Bronchial epithelial cell (primary cell): ENCODE measurements at regions not wholly inside any gene's neighbourhood (a gene's known extent, or its start where the extent isn't known, plus 50 kb on each side); places are given as distances from the start of the nearest gene placed in this dataset.
"Not testable (repeated sequence)": the region's sequence is repeated elsewhere in the genome, so short reads cannot be mapped to it uniquely, and the experiment has no call there.

Experiments
- DNase-seq: peaks from one replicate; pipeline ENCODE4 v3.0.0-alpha.2; 2010; ENCODE audit warnings: low read depth
- FAIRE-seq: peaks from 2 replicates; lab custom pipeline; 2011; peaks lifted over from hg19 to GRCh38; lab: Jason Lieb, UNC
- H3K27me3 ChIP-seq: 2 replicates; pipeline ENCODE4 v1.5.1; 2011; ENCODE audit warnings: low read length; ENCODE audit not compliant: control insufficient read depth, insufficient read depth
- H3K36me3 ChIP-seq: 2 replicates; pipeline ENCODE4 v1.5.1; 2011; ENCODE audit warnings: low read length; ENCODE audit not compliant: control insufficient read depth, insufficient read depth
- H3K4me3 ChIP-seq: 2 replicates; pipeline ENCODE4 v1.5.1; 2011; ENCODE audit warnings: mild to moderate bottlenecking, low read depth, low read length, control low read depth
- CTCF ChIP-seq: IDR thresholded peaks from 2 replicates; pipeline ENCODE4 v1.5.1; 2011; ENCODE audit warnings: mild to moderate bottlenecking, moderate library complexity, low read length, control low read depth, inconsistent platforms; ENCODE audit not compliant: insufficient read depth, severe bottlenecking

GRCh38 chr1:121458291-121459048, 273.7 kb downstream of the SRGAP2C start:
- TF ChIP-seq CTCF: no peak
- Histone ChIP-seq H3K27me3 (no peaks in the 10 kb centered on the region), H3K4me3 (no peak overlapping the region), H3K36me3 (no peaks in the 10 kb centered on the region)
- FAIRE-seq (no peak), DNase-seq (no peak)

- FAIRE-seq (no peak), DNase-seq (no peak)
- no peaks in the 10 kb centered on the region for H3K36me3 ChIP-seq
- TF ChIP-seq CTCF: no peak
- no peak overlapping the region for H3K4me3 ChIP-seq
- H3K27me3 ChIP-seq: no peaks in the 10 kb centered on the region
These were observed 274.5 kb downstream of the SRGAP2C start for GRCh38 chr1:121459235-121459634.

GRCh38 chr1:121469395-121469794, 284.6 kb downstream of the SRGAP2C start:
- not testable (repeated sequence) for DNase-seq, H3K4me3 ChIP-seq, H3K36me3 ChIP-seq, H3K27me3 ChIP-seq
- FAIRE-seq: peak; percentile 13

GRCh38 chr1:121470401-121470800, 285.6 kb downstream of the SRGAP2C start:
- not testable (repeated sequence) for H3K27me3 ChIP-seq, H3K36me3 ChIP-seq, DNase-seq, FAIRE-seq, H3K4me3 ChIP-seq

- no peaks in the 10 kb centered on the region for H3K36me3 ChIP-seq
- H3K27me3 ChIP-seq: no peaks in the 10 kb centered on the region
- TF ChIP-seq CTCF: no peak
- FAIRE-seq (no peak), DNase-seq (no peak)
- H3K4me3 ChIP-seq: no peak overlapping the region
These were observed 286.7 kb downstream of the SRGAP2C start for GRCh38 chr1:121471523-121471922.

GRCh38 chr1:121472017-121472416, 287.2 kb downstream of the SRGAP2C start:
- Histone ChIP-seq H3K36me3 (no peaks in the 10 kb centered on the region), H3K4me3 (no peak overlapping the region), H3K27me3 (no peaks in the 10 kb centered on the region)
- no peak for TF ChIP-seq CTCF
- FAIRE-seq (no peak), DNase-seq (no peak)

GRCh38 chr1:121483234-121483633, 298.5 kb downstream of the SRGAP2C start:
- TF ChIP-seq CTCF: no peak
- DNase-seq (no peak), FAIRE-seq (no peak)
- H3K27me3 ChIP-seq: no peaks in the 10 kb centered on the region
- no peak overlapping the region for H3K4me3 ChIP-seq
- no peaks in the 10 kb centered on the region for H3K36me3 ChIP-seq
